Gastrocnemius medialis (tissue), 4 donors: ENCODE measurements at regions not wholly inside any gene's neighbourhood (a gene's known extent, or its start where the extent isn't known, plus 50 kb on each side); places are given as distances from the start of the nearest gene placed in this dataset.

ENCODE experiments used
- ATAC-seq, 2 donors: fragments of 150-250 bp; one replicate each; pipeline ENCODE4 v1.9.1; 2016
- DNase-seq, 2 donors: peaks; one replicate each; pipeline ENCODE4 v3.0.0-alpha.2; 2019
- H3K27ac ChIP-seq, 4 donors: fragments of 200-600 bp; sonication (generic); 1 replicate in 1 of 4; 2 replicates in 3 of 4; pipeline ENCODE4 v1.5.1; 2016 to 2018; ENCODE audit warnings: mild to moderate bottlenecking in 2 of 4, moderate library complexity in 1 of 4
- H3K27me3 ChIP-seq, 3 donors: fragments of 200-600 bp; sonication (generic) in 2 of 3; 1 replicate in 1 of 3; 2 replicates in 2 of 3; pipeline versions ENCODE4 v1.5.1 to v1.6.0; 2016 to 2019; ENCODE audit warnings: mild to moderate bottlenecking in 1 of 3, moderate library complexity in 1 of 3
- H3K36me3 ChIP-seq, 2 donors: fragments of 200-600 bp; sonication (generic) in 1 of 2; one replicate each; pipeline ENCODE4 v1.5.1; 2017 to 2018
- H3K4me1 ChIP-seq, 2 donors: fragments of 200-600 bp; sonication (generic) in 1 of 2; one replicate each; pipeline ENCODE4 v1.5.1; 2016 to 2017; ENCODE audit warnings: mild to moderate bottlenecking in 2 of 2
- H3K4me3 ChIP-seq, 4 donors: fragments of 200-600 bp; sonication (generic) in 3 of 4; 1 replicate in 1 of 4; 2 replicates in 3 of 4; pipeline ENCODE4 v1.5.1; 2016 to 2019; ENCODE audit warnings: mild to moderate bottlenecking in 2 of 4
- H3K9me3 ChIP-seq, 3 donors: fragments of 200-600 bp; sonication (generic) in 2 of 3; 1 replicate in 1 of 3; 2 replicates in 2 of 3; pipeline ENCODE4 v1.5.1; 2016 to 2019
- POLR2A ChIP-seq, 2 donors: fragments of 450-650 bp; IDR thresholded peaks; one replicate each; pipeline ENCODE4 v1.6.1; 2017; ENCODE audit warnings: antibody characterized with exemption in 2 of 2, mild to moderate bottlenecking in 2 of 2, moderate library complexity in 2 of 2
- in situ Hi-C, 4 donors: fragments of 200-750 bp; cut with MboI; loops; one replicate each; pipeline versions ENCODE4 v1.15.0 to v1.8.0; 2017; ENCODE audit warnings: low sequenced_read_pairs in 4 of 4
- intact Hi-C: fragments of 100-400 bp; cut with DNase I; formaldehyde crosslinking; loops from one replicate; pipeline ENCODE4 v1.15.1; 2023; ENCODE audit warnings: low total_unique reads
- TF ChIP-seq, protein P1 (sequence below), 5 experiments: fragments of 450-650 bp in 3 of 5; fragments of 200-600 bp in 2 of 5; sonication (generic) in 2 of 5; IDR thresholded peaks in 4 of 5; conservative IDR thresholded peaks in 1 of 5; 1 replicate in 4 of 5; 2 replicates in 1 of 5; pipeline ENCODE4 v1.5.1; 2016 to 2019; ENCODE audit warnings: antibody characterized with exemption in 5 of 5, mild to moderate bottlenecking in 3 of 5, moderate library complexity in 3 of 5

DNA sequence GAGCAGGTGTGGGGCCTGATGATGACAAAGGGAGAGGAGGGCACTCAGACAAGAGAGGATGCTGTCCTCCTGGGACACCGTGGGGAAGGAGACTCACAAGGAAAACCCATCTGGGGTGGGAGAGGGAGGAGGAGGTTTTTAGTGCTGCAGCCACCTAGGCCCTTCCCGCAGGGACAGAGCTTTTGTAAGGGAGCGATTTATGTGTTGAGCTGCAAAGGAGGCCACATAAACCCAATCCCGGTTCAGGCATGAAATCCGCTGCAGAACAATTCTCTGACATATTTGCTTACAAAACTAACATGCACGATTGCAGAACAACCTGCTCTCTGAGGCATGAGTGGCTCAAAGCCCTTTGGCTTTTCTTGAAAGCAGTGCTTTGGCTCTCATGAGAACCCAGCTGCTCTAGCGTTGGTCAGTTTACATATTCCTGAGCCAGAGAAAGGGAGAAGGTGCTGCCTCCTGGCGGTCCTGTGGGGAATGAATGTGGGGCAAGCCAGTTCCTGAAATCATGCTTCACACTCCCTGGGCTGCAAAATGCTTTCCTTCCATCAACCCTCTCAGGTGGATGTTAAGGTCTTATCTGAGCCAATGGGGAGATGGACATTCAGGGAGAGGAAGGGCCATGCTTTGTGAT lies 122.4 kb upstream of the NLRP1 start:
- Histone ChIP-seq H3K9me3 (no peaks in the 10 kb centered on the region), H3K36me3 (no peaks in the 10 kb centered on the region), H3K4me1 (peaks cover 0 to 3% of the 10 kb centered on the region in 2 donors), H3K27me3 (peaks cover 0 to 10% (median 0%) of the 10 kb centered on the region in 3 donors), H3K4me3 (no peak overlapping the region), H3K27ac (no peak overlapping the region)
- DNase-seq (peak; percentile 18 to 43), ATAC-seq (peak; percentile 79 to 80)
- in situ Hi-C loops (loop anchor here in 3 of 4 donors (10.0 to 25.0 kb wide), 3 partner anchors 112 to 706 kb away; partner anchors contain the start of gene NLRP1 (in 1 of the 3)), intact Hi-C loops (loop anchor here (1.0 kb wide), 1 partner anchor 119 kb away; no protein-coding TSS in a partner anchor)
- TF ChIP-seq, protein P1, sequence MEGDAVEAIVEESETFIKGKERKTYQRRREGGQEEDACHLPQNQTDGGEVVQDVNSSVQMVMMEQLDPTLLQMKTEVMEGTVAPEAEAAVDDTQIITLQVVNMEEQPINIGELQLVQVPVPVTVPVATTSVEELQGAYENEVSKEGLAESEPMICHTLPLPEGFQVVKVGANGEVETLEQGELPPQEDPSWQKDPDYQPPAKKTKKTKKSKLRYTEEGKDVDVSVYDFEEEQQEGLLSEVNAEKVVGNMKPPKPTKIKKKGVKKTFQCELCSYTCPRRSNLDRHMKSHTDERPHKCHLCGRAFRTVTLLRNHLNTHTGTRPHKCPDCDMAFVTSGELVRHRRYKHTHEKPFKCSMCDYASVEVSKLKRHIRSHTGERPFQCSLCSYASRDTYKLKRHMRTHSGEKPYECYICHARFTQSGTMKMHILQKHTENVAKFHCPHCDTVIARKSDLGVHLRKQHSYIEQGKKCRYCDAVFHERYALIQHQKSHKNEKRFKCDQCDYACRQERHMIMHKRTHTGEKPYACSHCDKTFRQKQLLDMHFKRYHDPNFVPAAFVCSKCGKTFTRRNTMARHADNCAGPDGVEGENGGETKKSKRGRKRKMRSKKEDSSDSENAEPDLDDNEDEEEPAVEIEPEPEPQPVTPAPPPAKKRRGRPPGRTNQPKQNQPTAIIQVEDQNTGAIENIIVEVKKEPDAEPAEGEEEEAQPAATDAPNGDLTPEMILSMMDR (IDR thresholded peaks at IDR 0.05 in 4 of 5, conservative IDR thresholded peaks at IDR 0.05 in 1 of 5), result peak; percentile 43 to 73 (median 64)
- TF ChIP-seq POLR2A (IDR thresholded peaks at IDR 0.05), result no peak

DNA sequence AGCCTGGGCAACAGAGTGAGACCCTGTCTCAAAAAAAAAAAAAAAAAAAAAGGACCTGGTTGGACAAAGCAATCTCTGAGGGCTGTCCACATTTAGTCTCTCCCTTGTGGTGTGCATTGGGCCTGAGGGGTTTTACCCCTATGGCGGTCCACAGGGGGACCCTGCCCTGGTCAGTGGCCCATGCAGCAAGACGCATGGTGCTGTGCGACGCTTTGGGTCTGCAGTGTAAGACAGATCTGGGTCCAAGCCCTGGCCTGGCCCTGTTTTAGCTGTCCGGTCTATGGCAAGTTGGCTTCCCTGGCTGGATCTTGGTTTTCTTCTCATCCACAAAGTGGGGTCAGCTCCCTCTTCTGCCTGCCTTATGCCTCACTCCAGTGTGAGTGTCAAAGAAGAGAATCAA lies 123.2 kb upstream of the NLRP1 start:
- TF ChIP-seq, protein P1 (IDR thresholded peaks at IDR 0.05 in 4 of 5, conservative IDR thresholded peaks at IDR 0.05 in 1 of 5), result no peak
- TF ChIP-seq POLR2A (IDR thresholded peaks at IDR 0.05), result no peak
- intact Hi-C loops (loop anchor here (1.0 kb wide), 1 partner anchor 120 kb away; no protein-coding TSS in a partner anchor), in situ Hi-C loops (loop anchor here in 3 of 4 donors (10.0 to 25.0 kb wide), 3 partner anchors 113 to 705 kb away; partner anchors contain the start of gene NLRP1 (in 1 of the 3))
- DNase-seq (no peak), ATAC-seq (no peak)
- no peaks in the 10 kb centered on the region for H3K36me3 ChIP-seq
- peaks cover 0 to 3% of the 10 kb centered on the region in 2 donors for H3K4me1 ChIP-seq
- no peak overlapping the region for H3K27ac ChIP-seq
- peaks cover 0 to 18% (median 0%) of the 10 kb centered on the region in 3 donors for H3K27me3 ChIP-seq
- no peaks in the 10 kb centered on the region for H3K9me3 ChIP-seq
- no peak overlapping the region for H3K4me3 ChIP-seq

DNA sequence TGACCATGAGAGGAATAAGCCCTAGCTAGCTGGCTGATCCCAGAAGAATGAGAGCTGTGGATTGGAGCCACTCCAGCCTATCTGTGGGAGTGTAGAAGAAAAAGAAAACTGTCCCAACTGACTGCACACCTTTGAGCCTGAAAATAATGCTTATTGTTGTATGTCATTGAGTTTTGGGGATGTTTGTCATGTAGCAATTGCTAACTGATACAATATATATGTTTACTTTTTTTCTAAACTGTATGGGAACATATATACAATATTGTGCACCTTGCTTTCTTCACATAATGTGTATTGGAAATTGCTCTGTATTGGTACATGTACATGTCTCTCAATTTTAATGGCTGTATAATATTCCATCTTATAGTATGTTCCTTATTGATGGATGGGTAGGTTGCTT lies 124.0 kb upstream of the NLRP1 start:
- no peak for ATAC-seq
- Histone ChIP-seq H3K4me1 (peaks cover 0 to 3% of the 10 kb centered on the region in 2 donors), H3K4me3 (no peak overlapping the region), H3K9me3 (no peaks in the 10 kb centered on the region), H3K36me3 (no peaks in the 10 kb centered on the region), H3K27me3 (peaks cover 0 to 25% (median 0%) of the 10 kb centered on the region in 3 donors), H3K27ac (no peak overlapping the region)
- no peak for TF ChIP-seq POLR2A (IDR thresholded peaks at IDR 0.05)
- TF ChIP-seq, protein P1 (IDR thresholded peaks at IDR 0.05 in 4 of 5, conservative IDR thresholded peaks at IDR 0.05 in 1 of 5), result no peak
- in situ Hi-C loops (loop anchor here in 3 of 4 donors (10.0 to 25.0 kb wide), 3 partner anchors 114 to 704 kb away; partner anchors contain the start of gene NLRP1 (in 1 of the 3)), intact Hi-C loops (no loop called here)
- DNase-seq, result no peak

DNA sequence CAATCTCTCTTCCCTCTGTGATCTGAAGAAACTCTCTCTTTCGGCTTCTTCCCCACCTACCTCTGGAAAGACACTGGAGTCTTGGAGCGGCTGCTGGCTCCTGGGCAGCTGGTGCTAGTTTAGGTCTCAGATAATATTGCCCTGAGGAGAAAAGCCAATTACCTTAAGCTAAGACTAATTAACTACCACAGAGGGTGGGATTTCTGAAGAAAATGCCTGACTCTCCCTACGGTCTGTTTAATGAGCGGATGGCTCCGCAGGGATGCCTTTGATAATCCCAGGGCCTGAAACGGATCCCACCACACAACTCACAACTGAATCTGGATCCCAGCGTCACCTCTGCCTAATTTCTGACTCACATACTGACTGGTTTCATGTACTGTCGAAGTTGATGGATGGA lies 127.0 kb upstream of the NLRP1 start:
- TF ChIP-seq POLR2A (IDR thresholded peaks at IDR 0.05), result no peak
- TF ChIP-seq, protein P1 (IDR thresholded peaks at IDR 0.05 in 4 of 5, conservative IDR thresholded peaks at IDR 0.05 in 1 of 5), result no peak
- intact Hi-C loops, result no loop called here
- DNase-seq, result no peak
- Histone ChIP-seq H3K4me1 (peaks cover 0 to 3% of the 10 kb centered on the region in 2 donors), H3K36me3 (no peaks in the 10 kb centered on the region), H3K4me3 (no peak overlapping the region), H3K27me3 (peaks cover 4 to 53% (median 8%) of the 10 kb centered on the region in 3 donors), H3K27ac (no peak overlapping the region), H3K9me3 (no peaks in the 10 kb centered on the region)
- in situ Hi-C loops, result loop anchor here in 3 of 4 donors (5.0 to 25.0 kb wide), 4 partner anchors 114 to 701 kb away; partner anchors contain the start of gene NLRP1 (in 2 of the 3)
- ATAC-seq, result no peak
